Fibroblast of skin of abdomen (primary cell): ENCODE measurements at regions not wholly inside any gene's neighbourhood (a gene's known extent, or its start where the extent isn't known, plus 50 kb on each side); places are given as distances from the start of the nearest gene placed in this dataset.

Experiments
- DNase-seq: peaks from one replicate; pipeline ENCODE4 v3.0.0-alpha.2; 2013

GRCh38 chr11:121727942-121728341 is 275.2 kb upstream of the SORL1-AS1 start:
- no peak for DNase-seq

- DNase-seq, result no peak
Measured at GRCh38 chr11:121723246-121723741, 270.5 kb upstream of the SORL1-AS1 start.

- peak; percentile 92 for DNase-seq
Measured at GRCh38 chr11:121722431-121723245, 269.9 kb upstream of the SORL1-AS1 start.

- DNase-seq, result no peak
Measured at GRCh38 chr11:121721961-121722360, 269.2 kb upstream of the SORL1-AS1 start.

- no peak for DNase-seq
Measured at GRCh38 chr11:121721448-121721847, 268.7 kb upstream of the SORL1-AS1 start.

- DNase-seq, result no peak
Measured at GRCh38 chr11:121717296-121717695, 264.5 kb upstream of the SORL1-AS1 start.

DNA sequence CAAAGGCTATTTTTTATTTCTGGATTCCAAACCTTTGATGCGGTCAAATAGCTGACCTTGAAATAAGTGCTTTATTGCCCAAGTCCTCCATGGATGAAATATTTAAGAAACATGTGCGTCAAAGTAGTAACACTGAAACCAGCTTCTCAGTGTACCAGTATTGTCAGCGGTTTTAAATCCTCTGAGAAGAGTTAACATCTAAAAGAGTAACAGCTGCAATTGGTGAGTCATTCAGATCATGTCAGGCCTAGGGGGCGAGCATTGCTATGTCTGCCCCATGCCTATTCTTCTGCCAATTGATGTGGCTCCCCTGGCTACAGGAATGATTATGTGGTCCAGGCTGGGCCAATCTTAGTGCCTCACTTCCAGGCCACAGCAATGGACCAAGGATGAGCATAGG is 263.3 kb upstream of the SORL1-AS1 start:
- DNase-seq, result peak; percentile 84

- DNase-seq, result peak; percentile 65
Measured at GRCh38 chr11:121715405-121715804, 262.6 kb upstream of the SORL1-AS1 start.

GRCh38 chr11:121714351-121714750 is 261.6 kb upstream of the SORL1-AS1 start:
- DNase-seq, result peak; percentile 53

- peak; percentile 76 for DNase-seq
Measured at GRCh38 chr11:121711939-121712338, 259.2 kb upstream of the SORL1-AS1 start.

DNA sequence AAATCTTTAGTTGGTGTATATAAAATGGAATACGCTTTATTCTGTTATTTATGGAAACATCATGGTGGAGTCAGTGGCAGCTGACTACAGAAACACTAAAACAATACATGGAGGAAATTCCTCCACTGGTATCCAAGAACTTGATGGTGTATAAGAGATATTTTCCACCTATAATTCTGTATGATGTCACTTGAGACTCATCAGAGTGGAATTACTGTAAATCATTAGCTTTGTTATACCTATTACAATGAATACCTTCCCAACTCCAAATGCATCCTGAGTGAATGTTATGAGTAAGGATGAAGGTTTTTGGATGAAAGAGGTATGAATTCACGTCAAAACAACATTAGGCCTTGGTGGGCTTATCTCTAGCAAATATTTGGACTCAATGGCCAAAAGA is 258.5 kb upstream of the SORL1-AS1 start:
- DNase-seq, result no peak

DNA sequence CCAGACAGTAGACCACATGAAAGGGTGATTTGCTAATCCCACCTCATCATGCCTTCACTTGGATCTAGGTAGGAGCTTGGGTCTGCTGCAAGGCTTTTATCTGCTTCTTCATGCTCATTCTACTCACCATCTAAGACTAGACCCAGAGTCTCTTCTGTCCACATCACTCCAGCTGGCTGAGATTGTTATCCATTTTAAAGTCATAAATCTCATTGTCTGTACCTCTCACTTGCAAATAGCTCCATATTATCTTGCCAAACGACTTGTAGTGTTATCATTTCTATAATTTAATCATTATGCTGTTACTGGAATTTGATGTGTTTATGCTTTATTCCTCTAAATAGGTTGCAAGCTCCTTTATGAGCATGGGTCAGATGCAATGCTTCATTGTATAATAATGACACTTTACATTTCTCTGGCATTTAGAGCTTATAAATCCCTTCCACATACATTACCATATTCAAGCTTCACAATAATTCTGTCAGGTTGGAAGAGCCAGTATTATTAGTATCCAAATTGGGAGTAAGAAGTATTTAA is 254.2 kb upstream of the SORL1-AS1 start:
- no peak for DNase-seq

DNA sequence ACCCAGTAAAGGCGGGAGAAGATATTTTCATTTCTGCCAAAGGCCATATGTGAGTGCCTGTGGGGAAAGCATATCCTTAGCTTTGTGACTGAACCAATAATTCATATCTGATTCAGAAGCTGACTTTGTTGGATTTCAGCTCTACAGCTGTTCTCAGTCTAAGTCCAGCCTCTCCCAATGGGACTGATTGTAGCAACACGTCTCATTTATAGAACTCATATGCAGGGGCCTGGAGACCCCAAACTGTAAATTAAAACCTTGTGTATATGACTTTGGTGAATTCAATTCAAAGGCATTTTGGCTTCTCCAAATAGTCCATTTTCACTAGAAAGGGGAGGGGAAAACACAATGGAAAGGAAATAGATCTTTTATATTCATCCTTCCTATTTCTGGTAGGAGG is 250.4 kb upstream of the SORL1-AS1 start:
- peak; percentile 47 for DNase-seq

DNA sequence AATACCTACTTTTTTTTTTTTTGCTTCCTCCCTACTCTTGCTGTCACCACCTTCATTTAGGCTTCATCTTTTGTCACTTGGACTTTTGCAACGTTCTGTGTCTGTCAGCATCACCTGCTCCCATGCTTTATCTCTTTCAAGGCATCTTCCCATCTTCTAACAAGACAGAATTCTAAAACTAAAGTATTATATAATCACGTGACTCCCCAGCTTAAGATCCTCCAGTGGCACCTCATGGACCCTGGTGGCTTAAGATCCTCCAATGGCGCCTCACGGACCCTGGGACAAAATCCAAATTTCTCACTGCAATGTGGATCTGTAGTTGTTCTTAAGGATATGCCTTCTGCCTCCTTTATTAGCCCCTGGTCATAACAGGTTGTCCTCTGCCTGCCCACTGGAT is 248.2 kb upstream of the SORL1-AS1 start:
- no peak for DNase-seq

- DNase-seq, result no peak
Measured at GRCh38 chr11:121699801-121700200, 247.0 kb upstream of the SORL1-AS1 start.

GRCh38 chr11:121696931-121697670 is 244.3 kb upstream of the SORL1-AS1 start:
- no peak for DNase-seq

- DNase-seq, result no peak
Measured at GRCh38 chr11:121696177-121696871, 243.6 kb upstream of the SORL1-AS1 start.

DNA sequence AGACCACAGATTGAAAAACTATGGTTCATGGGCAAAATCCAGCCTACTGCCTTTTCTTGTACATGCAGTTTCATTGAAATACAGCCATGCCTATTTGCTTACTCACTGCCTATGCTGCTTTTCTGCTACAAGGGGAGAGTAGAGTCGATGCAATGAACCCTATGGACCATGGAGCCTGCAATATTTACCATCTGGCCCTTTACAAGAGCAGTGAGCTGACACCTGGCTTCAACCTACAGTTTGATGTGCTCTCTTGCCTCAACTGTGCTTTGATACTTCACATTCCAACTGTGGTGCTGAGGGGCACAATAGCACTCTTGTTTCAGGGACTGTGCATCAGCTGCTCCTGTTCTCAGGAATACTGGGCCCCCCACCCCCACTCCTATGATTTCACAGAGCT is 239.5 kb upstream of the SORL1-AS1 start:
- peak; percentile 29 for DNase-seq

DNA sequence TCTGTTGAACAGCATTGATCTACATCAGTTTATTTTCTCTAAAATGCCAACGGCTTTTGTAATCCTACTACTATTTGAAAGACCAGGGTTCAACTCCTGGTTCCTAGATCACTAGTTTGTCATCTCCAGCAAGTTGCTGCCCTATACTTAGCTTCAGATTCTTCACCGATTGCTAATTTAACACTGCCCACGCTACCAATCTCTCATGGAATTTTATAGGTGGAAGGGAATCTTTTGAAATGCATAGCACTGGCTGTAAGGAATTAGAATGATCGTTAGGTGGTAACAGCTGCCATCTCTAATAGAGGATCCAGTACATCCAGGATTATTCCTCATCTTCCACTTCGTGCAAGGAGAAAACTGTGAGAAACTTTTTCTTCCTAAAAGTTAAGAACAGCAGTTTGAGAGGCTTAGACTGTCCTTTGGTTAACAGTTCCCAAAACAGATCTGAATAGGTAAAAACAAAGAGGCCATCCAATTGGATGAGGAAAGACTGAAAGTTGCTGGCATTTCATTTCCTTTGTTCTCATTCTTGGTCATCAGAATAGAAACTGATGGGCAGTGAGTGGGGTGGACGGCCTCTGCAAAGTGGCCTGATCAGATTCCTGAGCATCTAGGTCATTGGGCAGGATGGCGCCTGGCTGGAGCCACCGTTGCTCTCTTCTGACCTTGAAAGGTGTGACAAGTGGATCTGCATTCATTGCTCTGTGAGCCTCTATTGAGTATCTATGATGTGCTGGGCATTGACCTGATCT is 236.3 kb upstream of the SORL1-AS1 start:
- no peak for DNase-seq

DNA sequence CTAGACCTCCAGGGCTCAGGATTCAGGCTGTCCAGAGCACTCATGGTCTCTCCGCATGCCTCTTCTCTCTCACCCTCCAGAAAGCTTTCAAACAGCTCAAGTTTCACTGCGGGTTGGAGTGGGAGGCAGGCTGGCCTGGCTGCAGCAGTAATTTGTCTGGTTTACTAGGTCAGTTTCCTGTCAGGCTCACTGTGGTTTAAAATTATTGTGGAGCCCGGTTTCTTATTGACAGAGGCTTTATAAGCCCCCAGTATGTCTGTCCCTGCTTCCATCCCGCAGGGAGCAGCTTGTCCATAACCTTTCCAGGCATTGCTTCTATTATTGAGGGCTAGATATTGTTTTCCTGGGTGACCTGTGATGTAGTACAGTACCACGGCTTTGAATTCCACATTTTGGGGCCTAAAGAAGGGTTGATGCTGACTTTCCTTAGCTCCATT is 235.3 kb upstream of the SORL1-AS1 start:
- DNase-seq, result peak; percentile 50

- DNase-seq, result no peak
Measured at GRCh38 chr11:121683791-121684190, 231.0 kb upstream of the SORL1-AS1 start.
